ENCODE measurements at regions not wholly inside any gene's neighbourhood (a gene's known extent, or its start where the extent isn't known, plus 50 kb on each side); places are given as distances from the start of the nearest gene placed in this dataset.

DNA sequence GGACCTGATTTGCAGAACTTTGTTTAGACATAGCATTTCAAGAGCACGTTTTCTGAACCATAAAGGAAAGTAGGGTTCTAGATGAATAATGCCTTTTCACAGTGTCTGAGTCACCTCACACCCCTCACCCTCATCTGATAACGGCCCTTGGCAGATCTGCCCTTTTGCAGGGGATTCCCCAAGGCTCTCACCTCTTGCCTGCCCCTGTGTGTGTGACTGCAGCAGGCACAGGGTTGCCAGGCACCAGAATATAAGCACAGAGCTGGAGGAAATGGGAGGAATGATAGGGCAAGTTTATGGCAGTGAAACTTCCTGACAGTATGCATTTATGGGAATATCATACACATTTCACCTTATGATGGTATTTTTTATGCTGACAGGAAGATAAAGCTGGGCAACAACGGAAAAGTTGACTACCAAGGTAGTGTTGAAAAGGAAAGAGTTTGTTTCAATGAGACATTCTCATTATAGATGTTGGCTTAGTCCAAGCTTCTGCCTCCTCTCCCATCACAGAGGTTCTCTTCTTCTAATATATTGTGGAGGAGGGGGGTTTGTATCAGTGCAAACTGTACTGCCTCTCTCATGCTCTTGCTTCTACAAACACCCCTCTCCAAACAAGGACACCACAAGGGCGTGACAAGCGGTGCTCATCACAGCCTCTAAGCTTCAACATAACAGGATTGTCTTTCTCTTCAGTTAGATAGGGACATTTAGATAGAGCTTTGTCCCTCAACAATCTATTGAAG, 101.5 kb upstream of the BACH2 start:
- no peak for DNase-seq
- intact Hi-C loops (cut with micrococcal nuclease): no loop called here

DNA sequence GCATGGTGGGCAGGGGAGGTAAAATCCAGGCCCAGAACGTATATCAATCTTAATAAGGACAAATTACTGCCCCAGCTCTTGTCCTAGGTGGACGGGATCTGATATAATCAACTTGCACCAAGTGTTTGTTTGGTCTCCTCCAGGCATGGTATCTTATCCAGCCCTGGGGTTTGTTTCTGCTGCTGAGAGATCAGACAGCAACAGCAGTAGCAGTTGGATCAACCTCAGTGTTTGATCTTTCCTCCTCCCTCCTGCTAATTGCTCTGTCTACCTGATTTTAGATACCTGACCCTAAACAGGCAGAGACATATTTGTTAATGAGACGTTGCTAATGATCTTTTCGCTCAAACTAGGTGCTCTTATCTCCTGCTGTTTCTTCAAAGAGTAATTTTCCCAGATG, 100.4 kb upstream of the BACH2 start:
- TF ChIP-seq, protein P1, sequence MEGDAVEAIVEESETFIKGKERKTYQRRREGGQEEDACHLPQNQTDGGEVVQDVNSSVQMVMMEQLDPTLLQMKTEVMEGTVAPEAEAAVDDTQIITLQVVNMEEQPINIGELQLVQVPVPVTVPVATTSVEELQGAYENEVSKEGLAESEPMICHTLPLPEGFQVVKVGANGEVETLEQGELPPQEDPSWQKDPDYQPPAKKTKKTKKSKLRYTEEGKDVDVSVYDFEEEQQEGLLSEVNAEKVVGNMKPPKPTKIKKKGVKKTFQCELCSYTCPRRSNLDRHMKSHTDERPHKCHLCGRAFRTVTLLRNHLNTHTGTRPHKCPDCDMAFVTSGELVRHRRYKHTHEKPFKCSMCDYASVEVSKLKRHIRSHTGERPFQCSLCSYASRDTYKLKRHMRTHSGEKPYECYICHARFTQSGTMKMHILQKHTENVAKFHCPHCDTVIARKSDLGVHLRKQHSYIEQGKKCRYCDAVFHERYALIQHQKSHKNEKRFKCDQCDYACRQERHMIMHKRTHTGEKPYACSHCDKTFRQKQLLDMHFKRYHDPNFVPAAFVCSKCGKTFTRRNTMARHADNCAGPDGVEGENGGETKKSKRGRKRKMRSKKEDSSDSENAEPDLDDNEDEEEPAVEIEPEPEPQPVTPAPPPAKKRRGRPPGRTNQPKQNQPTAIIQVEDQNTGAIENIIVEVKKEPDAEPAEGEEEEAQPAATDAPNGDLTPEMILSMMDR (IDR thresholded peaks at IDR 0.05; ENCODE audit: borderline replicate concordance): no peak
- Histone ChIP-seq H3K9me3 (replicated peaks) (no peaks in the 10 kb centered on the region), H3K4me1 (peaks cover 3% of the 10 kb centered on the region), H3K36me3 (no peaks in the 10 kb centered on the region), H3K27ac (replicated peaks) (no peak overlapping the region), H3K4me3 (no peak overlapping the region), H3K27me3 (ENCODE audit: low read depth) (peaks cover 21% of the 10 kb centered on the region)
- intact Hi-C loops (cut with micrococcal nuclease): no loop called here
- DNase-seq: no peak

More for the DNA sequence above, 101.5 kb upstream of the BACH2 start:
- Histone ChIP-seq H3K4me1 (peaks cover 3% of the 10 kb centered on the region), H3K27me3 (ENCODE audit: low read depth) (peaks cover 30% of the 10 kb centered on the region), H3K36me3 (no peaks in the 10 kb centered on the region), H3K27ac (replicated peaks) (no peak overlapping the region), H3K4me3 (no peak overlapping the region), H3K9me3 (replicated peaks) (no peaks in the 10 kb centered on the region)
- TF ChIP-seq, protein P1 (IDR thresholded peaks at IDR 0.05; ENCODE audit: borderline replicate concordance): no peak

DNA sequence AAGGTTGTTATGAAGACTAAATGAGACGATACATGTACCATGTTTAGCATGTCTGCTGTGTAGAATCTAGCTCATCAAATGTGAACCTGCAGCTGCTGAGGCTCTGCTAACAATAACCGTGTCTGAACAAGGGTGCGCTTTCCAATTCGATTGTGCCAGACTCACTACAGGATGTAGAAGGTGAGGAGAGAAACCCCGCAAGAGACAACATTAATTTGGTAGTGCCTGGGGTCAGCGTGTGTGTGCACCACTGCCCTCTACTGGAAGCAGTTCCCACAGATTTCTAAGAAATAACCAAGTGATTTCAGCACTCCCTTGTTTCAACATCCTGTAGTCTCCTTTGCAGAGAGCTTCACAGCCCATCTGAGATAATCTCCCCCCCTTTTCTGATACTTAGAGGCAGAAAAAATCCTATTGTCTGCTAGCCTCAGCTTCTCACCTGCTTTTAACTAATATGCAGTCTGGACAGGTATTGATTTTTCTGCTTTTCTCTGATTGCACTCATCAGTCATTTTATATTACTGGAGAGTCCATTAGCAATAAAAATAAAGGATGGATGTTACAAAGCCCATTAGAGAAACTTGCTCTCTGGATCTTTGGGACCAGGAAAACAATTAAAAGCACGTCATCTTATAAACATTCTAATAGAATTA, 96.7 kb upstream of the BACH2 start:
- TF ChIP-seq, protein P1 (IDR thresholded peaks at IDR 0.05; ENCODE audit: borderline replicate concordance): peak; percentile 86
- Histone ChIP-seq H3K27me3 (ENCODE audit: low read depth) (no peaks in the 10 kb centered on the region), H3K4me3 (no peak overlapping the region), H3K27ac (replicated peaks) (no peak overlapping the region), H3K4me1 (peaks cover 3% of the 10 kb centered on the region), H3K36me3 (no peaks in the 10 kb centered on the region), H3K9me3 (replicated peaks) (no peaks in the 10 kb centered on the region)
- no peak for DNase-seq
- intact Hi-C loops (cut with micrococcal nuclease): loop anchor here (5.0 kb wide), 1 partner anchor 426 kb away; no protein-coding TSS in a partner anchor

DNA sequence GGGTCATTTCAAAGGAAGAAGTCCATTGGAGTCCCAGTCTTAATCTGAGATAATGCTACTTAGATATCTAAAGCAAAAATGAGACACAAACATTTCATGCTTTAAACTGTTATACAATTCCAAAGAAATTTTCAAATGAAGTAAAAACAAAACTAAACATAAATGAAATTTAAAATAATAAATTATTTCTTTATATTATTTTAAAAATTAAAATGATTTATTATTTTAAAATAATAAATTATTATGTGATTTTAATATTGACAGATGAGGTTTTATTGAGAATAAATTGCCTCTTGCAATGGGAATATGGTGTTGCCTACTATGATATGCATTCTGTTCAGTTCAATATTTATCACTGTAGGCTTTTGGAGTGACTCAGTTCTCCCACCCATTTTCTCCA, 93.7 kb upstream of the BACH2 start:
- DNase-seq: no peak
- Histone ChIP-seq H3K4me3 (no peak overlapping the region), H3K9me3 (replicated peaks) (no peaks in the 10 kb centered on the region), H3K27ac (replicated peaks) (no peak overlapping the region), H3K4me1 (no peaks in the 10 kb centered on the region), H3K36me3 (no peaks in the 10 kb centered on the region), H3K27me3 (ENCODE audit: low read depth) (peaks cover 7% of the 10 kb centered on the region)
- TF ChIP-seq, protein P1 (IDR thresholded peaks at IDR 0.05; ENCODE audit: borderline replicate concordance): no peak
- intact Hi-C loops (cut with micrococcal nuclease): loop anchor here (5.0 kb wide), 1 partner anchor 423 kb away; no protein-coding TSS in a partner anchor

DNA sequence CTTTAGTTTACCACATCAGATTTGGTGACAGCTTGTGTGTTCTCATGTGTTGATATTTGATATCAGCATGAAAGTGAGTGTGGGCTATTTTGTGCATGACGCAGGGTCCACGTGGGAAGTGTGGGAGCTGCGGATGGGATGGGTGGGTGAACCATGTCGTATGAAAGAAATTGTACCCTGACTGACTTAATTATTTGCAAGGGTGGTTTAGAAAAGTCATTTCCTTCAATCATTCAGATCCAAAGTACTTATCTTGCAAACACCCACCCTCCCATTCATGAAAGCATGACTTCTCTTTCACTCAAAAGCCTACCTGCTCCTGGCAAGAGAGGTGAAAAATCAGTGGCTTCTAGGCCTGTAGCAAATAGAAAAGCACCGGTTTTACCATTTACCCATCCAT, 91.8 kb upstream of the BACH2 start:
- H3K4me3 ChIP-seq: no peak overlapping the region
- intact Hi-C loops (cut with micrococcal nuclease): no loop called here
- no peak for DNase-seq
- H3K9me3 ChIP-seq (replicated peaks): no peaks in the 10 kb centered on the region
- peaks cover 14% of the 10 kb centered on the region for H3K27me3 ChIP-seq (ENCODE audit: low read depth)
- TF ChIP-seq, protein P1 (IDR thresholded peaks at IDR 0.05; ENCODE audit: borderline replicate concordance): no peak
- no peaks in the 10 kb centered on the region for H3K4me1 ChIP-seq
- H3K27ac ChIP-seq (replicated peaks): no peak overlapping the region
- no peaks in the 10 kb centered on the region for H3K36me3 ChIP-seq
